ENCODE measurements at regions not wholly inside any gene's neighbourhood (a gene's known extent, or its start where the extent isn't known, plus 50 kb on each side); places are given as distances from the start of the nearest gene placed in this dataset.

DNA sequence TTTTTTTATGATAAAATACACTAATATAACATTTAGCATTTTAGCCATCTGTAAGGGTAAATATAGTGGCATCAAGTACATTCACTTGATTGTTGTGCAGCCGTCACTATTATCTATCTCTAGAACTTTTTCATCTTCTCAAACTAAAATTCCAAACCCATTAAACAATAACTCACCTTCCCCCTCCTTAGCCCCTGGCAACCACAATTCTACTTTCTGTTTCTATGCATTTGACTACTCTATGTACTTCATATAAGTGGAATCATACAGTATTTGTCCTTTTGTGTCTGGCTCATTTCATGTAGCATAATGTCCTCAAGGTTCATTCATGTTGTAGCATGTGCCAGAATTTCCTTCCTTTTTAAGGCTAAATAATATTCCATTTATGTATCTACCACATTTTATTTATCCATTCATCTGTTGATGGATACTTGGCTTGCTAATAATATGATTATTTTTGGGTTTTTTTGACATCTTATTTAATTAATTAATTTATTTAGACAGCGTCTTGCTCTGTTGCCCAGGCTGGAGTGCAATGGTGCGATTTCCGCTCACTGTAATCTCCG is 69.6 kb upstream of the MACF1 start:
- H3K27me3 ChIP-seq (replicated peaks in 2 of 5; ENCODE audit: control insufficient read depth in 4 of 5, insufficient read depth in 5 of 5, low read length in 4 of 5), result no peaks in the 10 kb centered on the region
- POLR2A ChIA-PET, result no interaction called here
- H3K4me1 ChIP-seq (ENCODE audit: control extremely low read depth in 1 of 4, control insufficient read depth in 4 of 4, insufficient read depth in 4 of 4, low read length in 3 of 4), result peaks cover 0 to 16% (median 7%) of the 10 kb centered on the region in 4 experiments
- CTCF ChIA-PET, result interaction anchor here (0.9 to 12.8 kb wide), 3 partner anchors 12 to 56 kb away, joined by 4 to 115 read pairs (median 4); no protein-coding TSS in a partner anchor
- WGBS (ENCODE audit: insufficient coverage), result no CpG with 5 or more reads among the region's 5 CpGs
- no peak overlapping the region for H3K4me3 ChIP-seq (ENCODE audit: control insufficient read depth in 1 of 7, extremely low read depth in 1 of 7, insufficient read depth in 4 of 7, low read depth in 2 of 7, low read length in 6 of 7)
- H3K36me3 ChIP-seq (ENCODE audit: control insufficient read depth in 4 of 4, insufficient read depth in 4 of 4, low read length in 3 of 4), result no peaks in the 10 kb centered on the region
- no peak for DNase-seq
- no peak overlapping the region for H3K27ac ChIP-seq (ENCODE audit: insufficient read depth in 1 of 2, low read depth in 1 of 2, low read length in 2 of 2, poor library complexity in 1 of 2, severe bottlenecking in 2 of 2)
- no peaks in the 10 kb centered on the region for H3K9me3 ChIP-seq (ENCODE audit: control extremely low read depth in 1 of 5, control insufficient read depth in 4 of 5, insufficient read depth in 2 of 5, low read depth in 1 of 5, low read length in 4 of 5)

DNA sequence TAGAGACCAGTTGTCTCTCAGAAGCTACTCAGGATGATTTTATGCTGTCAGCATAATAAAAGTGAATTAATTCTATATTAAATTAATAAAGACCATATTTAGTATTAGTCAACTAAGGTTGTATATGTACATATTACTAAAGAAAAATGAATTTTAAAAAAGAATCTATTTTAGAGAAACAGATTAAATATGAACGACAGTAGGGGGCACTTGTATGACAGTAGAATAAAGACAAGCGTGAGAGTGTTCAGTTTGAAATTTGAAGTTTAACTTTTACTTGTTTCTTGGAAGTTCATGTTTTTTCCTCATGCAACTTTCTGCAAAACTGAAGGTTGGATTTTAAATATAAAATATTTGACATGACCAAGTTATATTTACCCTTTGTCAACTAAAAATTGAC is 67.9 kb upstream of the MACF1 start:
- DNase-seq, result peak in 1 of 3 donors; percentile 27
- Histone ChIP-seq H3K36me3 (ENCODE audit: control insufficient read depth in 4 of 4, insufficient read depth in 4 of 4, low read length in 3 of 4) (no peaks in the 10 kb centered on the region), H3K27me3 (replicated peaks in 2 of 5; ENCODE audit: control insufficient read depth in 4 of 5, insufficient read depth in 5 of 5, low read length in 4 of 5) (no peaks in the 10 kb centered on the region), H3K4me1 (ENCODE audit: control extremely low read depth in 1 of 4, control insufficient read depth in 4 of 4, insufficient read depth in 4 of 4, low read length in 3 of 4) (peaks cover 0 to 10% (median 6%) of the 10 kb centered on the region in 4 experiments), H3K4me3 (ENCODE audit: control insufficient read depth in 1 of 7, extremely low read depth in 1 of 7, insufficient read depth in 4 of 7, low read depth in 2 of 7, low read length in 6 of 7) (no peak overlapping the region), H3K9me3 (ENCODE audit: control extremely low read depth in 1 of 5, control insufficient read depth in 4 of 5, insufficient read depth in 2 of 5, low read depth in 1 of 5, low read length in 4 of 5) (no peaks in the 10 kb centered on the region), H3K27ac (ENCODE audit: insufficient read depth in 1 of 2, low read depth in 1 of 2, low read length in 2 of 2, poor library complexity in 1 of 2, severe bottlenecking in 2 of 2) (no peak overlapping the region)
- ChIA-PET CTCF (interaction anchor here (0.6 to 12.8 kb wide), 4 partner anchors 29 to 117 kb away, joined by 3 to 115 read pairs (median 3); no protein-coding TSS in a partner anchor), POLR2A (no interaction called here)
- 80% methylated on average over 1 of the region's 2 CpGs for WGBS (ENCODE audit: insufficient coverage)

GRCh38 chr1:39139723-39140360 is 64.7 kb upstream of the MACF1 start:
- Histone ChIP-seq H3K27ac (ENCODE audit: insufficient read depth in 1 of 2, low read depth in 1 of 2, low read length in 2 of 2, poor library complexity in 1 of 2, severe bottlenecking in 2 of 2) (no peak overlapping the region), H3K27me3 (replicated peaks in 2 of 5; ENCODE audit: control insufficient read depth in 4 of 5, insufficient read depth in 5 of 5, low read length in 4 of 5) (no peaks in the 10 kb centered on the region), H3K4me3 (ENCODE audit: control insufficient read depth in 1 of 7, extremely low read depth in 1 of 7, insufficient read depth in 4 of 7, low read depth in 2 of 7, low read length in 6 of 7) (no peak overlapping the region), H3K4me1 (ENCODE audit: control extremely low read depth in 1 of 4, control insufficient read depth in 4 of 4, insufficient read depth in 4 of 4, low read length in 3 of 4) (no peaks in the 10 kb centered on the region), H3K36me3 (ENCODE audit: control insufficient read depth in 4 of 4, insufficient read depth in 4 of 4, low read length in 3 of 4) (no peaks in the 10 kb centered on the region), H3K9me3 (ENCODE audit: control extremely low read depth in 1 of 5, control insufficient read depth in 4 of 5, insufficient read depth in 2 of 5, low read depth in 1 of 5, low read length in 4 of 5) (no peaks in the 10 kb centered on the region)
- no peak for DNase-seq
- POLR2A ChIA-PET, result no interaction called here
- 100% methylated on average over 1 of the region's 3 CpGs for WGBS (ENCODE audit: insufficient coverage)
- CTCF ChIA-PET, result interaction anchor here (0.6 to 1.9 kb wide), 9 partner anchors 23 to 1584 kb away, joined by 3 to 5 read pairs (median 3); no protein-coding TSS in a partner anchor

DNA sequence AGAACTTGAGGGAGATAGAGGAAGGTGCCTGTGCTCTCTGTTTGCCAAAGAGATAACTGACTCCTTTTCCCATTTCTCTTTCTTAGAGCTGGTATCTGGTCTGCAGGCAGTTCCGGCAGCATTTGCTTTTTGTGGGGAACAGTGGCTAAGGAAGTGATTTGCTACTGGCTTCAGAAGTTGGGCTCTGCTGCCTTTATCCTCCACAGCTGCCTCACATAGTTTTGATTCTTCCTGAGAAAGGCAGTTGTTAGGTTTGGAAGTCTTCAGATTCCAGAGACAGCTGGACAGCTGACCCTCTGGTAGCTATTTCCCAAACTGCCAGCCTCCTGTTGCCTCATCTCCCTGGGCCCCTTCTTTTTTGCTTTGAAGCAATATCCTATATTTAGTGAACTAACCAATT is 62.6 kb upstream of the MACF1 start:
- H3K9me3 ChIP-seq (ENCODE audit: control extremely low read depth in 1 of 5, control insufficient read depth in 4 of 5, insufficient read depth in 2 of 5, low read depth in 1 of 5, low read length in 4 of 5), result no peaks in the 10 kb centered on the region
- H3K4me3 ChIP-seq (ENCODE audit: control insufficient read depth in 1 of 7, extremely low read depth in 1 of 7, insufficient read depth in 4 of 7, low read depth in 2 of 7, low read length in 6 of 7), result no peak overlapping the region
- no peak for DNase-seq
- CTCF ChIA-PET, result interaction anchor here (0.6 to 3.0 kb wide), 5 partner anchors 9 to 59 kb away, joined by 3 to 12 read pairs (median 5); no protein-coding TSS in a partner anchor
- no peak overlapping the region for H3K27ac ChIP-seq (ENCODE audit: insufficient read depth in 1 of 2, low read depth in 1 of 2, low read length in 2 of 2, poor library complexity in 1 of 2, severe bottlenecking in 2 of 2)
- POLR2A ChIA-PET, result no interaction called here
- H3K36me3 ChIP-seq (ENCODE audit: control insufficient read depth in 4 of 4, insufficient read depth in 4 of 4, low read length in 3 of 4), result no peaks in the 10 kb centered on the region
- H3K27me3 ChIP-seq (replicated peaks in 2 of 5; ENCODE audit: control insufficient read depth in 4 of 5, insufficient read depth in 5 of 5, low read length in 4 of 5), result no peaks in the 10 kb centered on the region
- H3K4me1 ChIP-seq (ENCODE audit: control extremely low read depth in 1 of 4, control insufficient read depth in 4 of 4, insufficient read depth in 4 of 4, low read length in 3 of 4), result no peaks in the 10 kb centered on the region
- no CpG with 5 or more reads among the region's 1 CpG for WGBS (ENCODE audit: insufficient coverage)

DNA sequence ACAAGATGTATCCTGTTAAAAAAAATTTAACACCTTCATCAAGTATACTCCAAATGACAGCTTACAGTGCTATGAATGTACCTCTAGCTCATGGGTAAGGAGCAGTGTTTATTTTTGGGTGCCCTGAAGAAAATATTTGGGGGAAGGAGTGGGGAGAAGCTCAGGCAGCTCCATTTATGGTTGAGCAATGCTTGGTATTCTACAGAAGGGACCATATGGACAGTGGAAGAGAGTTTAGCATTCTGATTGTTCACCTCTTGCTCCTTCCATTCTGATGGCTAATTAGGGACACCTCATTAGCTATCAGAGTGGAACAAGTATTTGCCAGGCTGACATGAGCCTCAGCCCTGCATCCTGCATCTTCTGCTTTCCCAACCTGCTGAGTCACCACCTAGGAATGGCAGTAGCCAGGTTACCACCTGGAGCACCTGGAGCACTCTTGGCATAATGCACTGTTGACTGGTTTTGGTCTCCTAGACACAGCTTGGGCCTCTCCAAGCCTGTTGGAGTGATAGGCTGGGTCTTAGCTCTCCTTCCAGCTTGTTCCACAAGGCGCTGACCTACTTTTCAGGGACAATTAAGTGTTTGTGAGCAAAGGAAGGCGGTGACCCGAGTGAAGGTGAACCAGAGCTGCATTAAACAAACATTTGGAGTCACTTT is 62.0 kb upstream of the MACF1 start:
- ChIA-PET POLR2A (no interaction called here), CTCF (interaction anchor here (0.6 to 3.0 kb wide), 5 partner anchors 10 to 49 kb away, joined by 3 to 12 read pairs (median 5); no protein-coding TSS in a partner anchor)
- WGBS (ENCODE audit: insufficient coverage), result 100% methylated on average over 3 of the region's 3 CpGs
- no peak overlapping the region for H3K4me3 ChIP-seq (ENCODE audit: control insufficient read depth in 1 of 7, extremely low read depth in 1 of 7, insufficient read depth in 4 of 7, low read depth in 2 of 7, low read length in 6 of 7)
- no peak for DNase-seq
- H3K9me3 ChIP-seq (ENCODE audit: control extremely low read depth in 1 of 5, control insufficient read depth in 4 of 5, insufficient read depth in 2 of 5, low read depth in 1 of 5, low read length in 4 of 5), result no peaks in the 10 kb centered on the region
- H3K4me1 ChIP-seq (ENCODE audit: control extremely low read depth in 1 of 4, control insufficient read depth in 4 of 4, insufficient read depth in 4 of 4, low read length in 3 of 4), result peaks cover 0 to under 1% (median 0%) of the 10 kb centered on the region in 4 experiments
- no peaks in the 10 kb centered on the region for H3K36me3 ChIP-seq (ENCODE audit: control insufficient read depth in 4 of 4, insufficient read depth in 4 of 4, low read length in 3 of 4)
- no peak overlapping the region for H3K27ac ChIP-seq (ENCODE audit: insufficient read depth in 1 of 2, low read depth in 1 of 2, low read length in 2 of 2, poor library complexity in 1 of 2, severe bottlenecking in 2 of 2)
- H3K27me3 ChIP-seq (replicated peaks in 2 of 5; ENCODE audit: control insufficient read depth in 4 of 5, insufficient read depth in 5 of 5, low read length in 4 of 5), result no peaks in the 10 kb centered on the region

DNA sequence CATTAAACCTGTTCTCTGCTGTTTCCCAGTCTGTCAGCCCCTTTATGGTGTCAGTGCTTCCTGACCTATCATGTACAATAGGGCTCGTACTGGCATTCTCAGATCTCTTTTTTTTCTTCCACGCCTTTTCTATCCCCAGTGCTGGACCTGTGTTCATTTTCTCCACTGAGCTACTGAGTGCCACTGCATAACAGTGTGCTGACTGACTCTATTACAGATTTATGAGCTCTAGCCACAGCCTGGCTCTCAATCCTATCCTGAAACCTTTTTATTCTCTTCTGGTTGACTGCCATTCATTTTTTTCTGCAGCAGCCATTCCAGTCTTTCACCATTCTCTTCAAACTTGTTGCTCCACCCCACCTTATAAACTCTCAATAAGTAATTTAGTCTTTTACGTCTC is 59.6 kb upstream of the MACF1 start:
- H3K4me1 ChIP-seq (ENCODE audit: control extremely low read depth in 1 of 4, control insufficient read depth in 4 of 4, insufficient read depth in 4 of 4, low read length in 3 of 4), result peaks cover 0 to 6% (median 0%) of the 10 kb centered on the region in 4 experiments
- ChIA-PET CTCF (interaction anchor here (0.6 to 1.7 kb wide), 4 partner anchors 12 to 20 kb away, joined by 3 to 5 read pairs (median 3); no protein-coding TSS in a partner anchor), POLR2A (no interaction called here)
- no peak overlapping the region for H3K4me3 ChIP-seq (ENCODE audit: control insufficient read depth in 1 of 7, extremely low read depth in 1 of 7, insufficient read depth in 4 of 7, low read depth in 2 of 7, low read length in 6 of 7)
- no peaks in the 10 kb centered on the region for H3K36me3 ChIP-seq (ENCODE audit: control insufficient read depth in 4 of 4, insufficient read depth in 4 of 4, low read length in 3 of 4)
- no peak for DNase-seq
- no peak overlapping the region for H3K27ac ChIP-seq (ENCODE audit: insufficient read depth in 1 of 2, low read depth in 1 of 2, low read length in 2 of 2, poor library complexity in 1 of 2, severe bottlenecking in 2 of 2)
- no peaks in the 10 kb centered on the region for H3K9me3 ChIP-seq (ENCODE audit: control extremely low read depth in 1 of 5, control insufficient read depth in 4 of 5, insufficient read depth in 2 of 5, low read depth in 1 of 5, low read length in 4 of 5)
- H3K27me3 ChIP-seq (replicated peaks in 2 of 5; ENCODE audit: control insufficient read depth in 4 of 5, insufficient read depth in 5 of 5, low read length in 4 of 5), result no peaks in the 10 kb centered on the region
- WGBS (ENCODE audit: insufficient coverage), result 97% methylated on average over 3 of the region's 3 CpGs
